ENCODE measurements at regions not wholly inside any gene's neighbourhood (a gene's known extent, or its start where the extent isn't known, plus 50 kb on each side); places are given as distances from the start of the nearest gene placed in this dataset.

GRCh38 chr20:9981829-9982228 lies 53.0 kb upstream of the ANKEF1 start:
- no peak for TF ChIP-seq CTCF (IDR thresholded peaks at IDR 0.05)
- H3K27ac ChIP-seq: no peak overlapping the region
- no peaks in the 10 kb centered on the region for H3K4me1 ChIP-seq
- H3K27me3 ChIP-seq: no peaks in the 10 kb centered on the region
- intact Hi-C loops (cut with DNase I): no loop called here
- no peaks in the 10 kb centered on the region for H3K9me3 ChIP-seq
- DNase-seq (no peak), ATAC-seq (no peak)
- no peak overlapping the region for H3K4me3 ChIP-seq
- H3K36me3 ChIP-seq: no peaks in the 10 kb centered on the region

- peak; percentile 80 for TF ChIP-seq CTCF (IDR thresholded peaks at IDR 0.05)
- intact Hi-C loops (cut with DNase I): loop anchor here (10.0 kb wide), 2 partner anchors 116 to 446 kb away; no protein-coding TSS in a partner anchor
Observed at GRCh38 chr20:9978397-9979004, 56.3 kb upstream of the ANKEF1 start.

GRCh38 chr20:9977629-9978028 lies 57.2 kb upstream of the ANKEF1 start:
- no peaks in the 10 kb centered on the region for H3K9me3 ChIP-seq
- H3K4me3 ChIP-seq: no peak overlapping the region

More at GRCh38 chr20:9978397-9979004, 56.3 kb upstream of the ANKEF1 start:
- no peaks in the 10 kb centered on the region for H3K36me3 ChIP-seq
- ATAC-seq (peak; percentile 96), DNase-seq (no peak)
- H3K4me3 ChIP-seq: no peak overlapping the region
- no peaks in the 10 kb centered on the region for H3K4me1 ChIP-seq
- no peak overlapping the region for H3K27ac ChIP-seq
- H3K27me3 ChIP-seq: no peaks in the 10 kb centered on the region
- no peaks in the 10 kb centered on the region for H3K9me3 ChIP-seq

GRCh38 chr20:9974324-9974723 lies 60.5 kb upstream of the ANKEF1 start:
- Histone ChIP-seq H3K9me3 (no peaks in the 10 kb centered on the region), H3K4me1 (no peaks in the 10 kb centered on the region), H3K36me3 (no peaks in the 10 kb centered on the region), H3K27me3 (no peaks in the 10 kb centered on the region), H3K27ac (no peak overlapping the region), H3K4me3 (no peak overlapping the region)
- intact Hi-C loops (cut with DNase I): loop anchor here (10.0 kb wide), 2 partner anchors 120 to 450 kb away; no protein-coding TSS in a partner anchor
- no peak for DNase-seq
- ATAC-seq: no peak
- no peak for TF ChIP-seq CTCF (IDR thresholded peaks at IDR 0.05)

More at GRCh38 chr20:9977629-9978028, 57.2 kb upstream of the ANKEF1 start:
- intact Hi-C loops (cut with DNase I): loop anchor here (10.0 kb wide), 2 partner anchors 117 to 447 kb away; no protein-coding TSS in a partner anchor
- TF ChIP-seq CTCF (IDR thresholded peaks at IDR 0.05): no peak
- Histone ChIP-seq H3K27me3 (no peaks in the 10 kb centered on the region), H3K27ac (no peak overlapping the region), H3K4me1 (no peaks in the 10 kb centered on the region), H3K36me3 (no peaks in the 10 kb centered on the region)
- DNase-seq (no peak), ATAC-seq (no peak)

GRCh38 chr20:9971746-9972145 lies 63.0 kb upstream of the ANKEF1 start:
- Histone ChIP-seq H3K27ac (no peak overlapping the region), H3K27me3 (peaks cover 6% of the 10 kb centered on the region), H3K36me3 (no peaks in the 10 kb centered on the region), H3K9me3 (no peaks in the 10 kb centered on the region), H3K4me1 (no peaks in the 10 kb centered on the region), H3K4me3 (no peak overlapping the region)
- DNase-seq (no peak), ATAC-seq (no peak)
- no peak for TF ChIP-seq CTCF (IDR thresholded peaks at IDR 0.05)
- intact Hi-C loops (cut with DNase I): loop anchor here (10.0 kb wide), 2 partner anchors 123 to 453 kb away; no protein-coding TSS in a partner anchor

Data from upper lobe of right lung (tissue), 1 donor.